Caco-2 (cell line): ENCODE measurements at regions not wholly inside any gene's neighbourhood (a gene's known extent, or its start where the extent isn't known, plus 50 kb on each side); places are given as distances from the start of the nearest gene placed in this dataset.

ENCODE experiments used
- BruUV-seq: library from RNA; stranded (reverse); fragments of 400-500 nt; replicated peaks from 2 replicates; lab custom pipeline; 2021; lab: Mats Ljungman, UMichigan
- CTCF ChIA-PET: fragments of 300-600 bp; sonication (Branson Sonifier 250); formaldehyde crosslinking; loops from one replicate; lab custom pipeline; 2022; ENCODE audit warnings: antibody characterized with exemption; lab: Charles Lee
- POLR2A ChIA-PET: fragments of 300-600 bp; sonication (Branson Sonifier 250); formaldehyde crosslinking; loops from one replicate; lab custom pipeline; 2022; ENCODE audit warnings: antibody characterized with exemption; lab: Charles Lee
- DNase-seq, 2 experiments: peaks; one replicate each; pipeline versions ENCODE4 v3.0.0 to v3.0.0-alpha.2; 2020 to 2022
- H3K27me3 ChIP-seq: replicated peaks from 2 replicates; pipeline ENCODE4 v1.6.0; 2011; ENCODE audit warnings: low read length; ENCODE audit not compliant: control insufficient read depth, insufficient read depth
- H3K36me3 ChIP-seq: 2 replicates; pipeline ENCODE4 v1.5.1; 2011; ENCODE audit warnings: low read length; ENCODE audit not compliant: control insufficient read depth, insufficient read depth
- H3K4me1 ChIP-seq: fragments of 250-450 bp; sonication (Bioruptor Pico); 2 replicates; pipeline ENCODE4 v1.5.1; 2020; ENCODE audit warnings: mild to moderate bottlenecking
- H3K4me3 ChIP-seq: 2 replicates; pipeline ENCODE4 v1.5.1; 2011; ENCODE audit warnings: low read depth, mild to moderate bottlenecking, control low read depth, low read length
- H3K9me3 ChIP-seq: fragments of 250-450 bp; sonication (Bioruptor Pico); 2 replicates; pipeline ENCODE4 v1.5.1; 2020; ENCODE audit warnings: mild to moderate bottlenecking, moderate library complexity
- H3K27ac Mint-ChIP-seq: one replicate; pipeline ENCODE4 v1.8.0; 2022; ENCODE audit warnings: mixed read lengths; ENCODE audit not compliant: unreplicated experiment
- H3K27me3 Mint-ChIP-seq: one replicate; pipeline ENCODE4 v1.8.0; 2022; ENCODE audit warnings: mixed read lengths; ENCODE audit not compliant: insufficient read depth, unreplicated experiment
- H3K36me3 Mint-ChIP-seq: one replicate; pipeline ENCODE4 v1.8.0; 2022; ENCODE audit warnings: mild to moderate bottlenecking, mixed read lengths; ENCODE audit not compliant: insufficient read depth, unreplicated experiment
- H3K4me1 Mint-ChIP-seq: one replicate; pipeline ENCODE4 v1.8.0; 2022; ENCODE audit warnings: low read depth, mixed read lengths; ENCODE audit not compliant: unreplicated experiment
- H3K4me3 Mint-ChIP-seq: one replicate; pipeline ENCODE4 v1.8.0; 2022; ENCODE audit warnings: mild to moderate bottlenecking, moderate library complexity, mixed read lengths; ENCODE audit not compliant: unreplicated experiment
- H3K9me3 Mint-ChIP-seq: one replicate; pipeline ENCODE4 v1.8.0; 2022; ENCODE audit warnings: mixed read lengths; ENCODE audit not compliant: unreplicated experiment
- CTCF ChIP-seq, 2 experiments: fragments of 200-600 bp in 1 of 2; IDR thresholded peaks; 1 replicate in 1 of 2; 2 replicates in 1 of 2; pipeline versions ENCODE4 v1.5.1 to v1.8.0; 2011 to 2022; ENCODE audit warnings: antibody characterized with exemption in 1 of 2, control low read depth in 1 of 2, inconsistent platforms in 1 of 2, low read depth in 1 of 2, low read length in 1 of 2, mild to moderate bottlenecking in 1 of 2, moderate library complexity in 1 of 2; ENCODE audit not compliant: insufficient read depth in 1 of 2, severe bottlenecking in 1 of 2, unreplicated experiment in 1 of 2
- intact Hi-C: fragments of 100-400 bp; cut with micrococcal nuclease; formaldehyde crosslinking; loops from one replicate; pipeline ENCODE4 v1.10.0; 2022; ENCODE audit not compliant: unreplicated experiment

- Mint-ChIP-seq H3K4me1 (no peaks in the 10 kb centered on the region), H3K27me3 (no peaks in the 10 kb centered on the region), H3K4me3 (no peak overlapping the region), H3K27ac (no peak overlapping the region), H3K36me3 (no peaks in the 10 kb centered on the region), H3K9me3 (no peaks in the 10 kb centered on the region)
- DNase-seq: no peak
- TF ChIP-seq CTCF (IDR thresholded peaks at IDR 0.05; ENCODE audit: insufficient read depth in 1 of 2, low read depth in 1 of 2, low read length in 1 of 2, severe bottlenecking in 1 of 2, unreplicated experiment in 1 of 2): no peak
- intact Hi-C loops: loop anchor here (10.0 kb wide), 1 partner anchor 705 kb away; no protein-coding TSS in a partner anchor
- no peaks in the 10 kb centered on the region for H3K9me3 ChIP-seq
- no peak overlapping the region for H3K4me3 ChIP-seq
- POLR2A ChIA-PET: no interaction called here
- CTCF ChIA-PET: no interaction called here
- H3K4me1 ChIP-seq: no peaks in the 10 kb centered on the region
- BruUV-seq: no TSS peak
- H3K27me3 ChIP-seq: no peaks in the 10 kb centered on the region
- no peaks in the 10 kb centered on the region for H3K36me3 ChIP-seq
These were observed 165.4 kb downstream of the CDC14C start for GRCh38 chr7:49089717-49090116.

GRCh38 chr7:49091089-49091488, 166.7 kb downstream of the CDC14C start:
- H3K4me3 Mint-ChIP-seq: no peak overlapping the region
- H3K9me3 ChIP-seq: no peaks in the 10 kb centered on the region
- no peaks in the 10 kb centered on the region for H3K36me3 ChIP-seq

GRCh38 chr7:49091519-49091918, 167.2 kb downstream of the CDC14C start:
- Histone ChIP-seq H3K9me3 (no peaks in the 10 kb centered on the region), H3K36me3 (no peaks in the 10 kb centered on the region), H3K4me3 (no peak overlapping the region), H3K4me1 (no peaks in the 10 kb centered on the region), H3K27me3 (no peaks in the 10 kb centered on the region)
- no peaks in the 10 kb centered on the region for H3K4me1 Mint-ChIP-seq
- H3K36me3 Mint-ChIP-seq: no peaks in the 10 kb centered on the region
- intact Hi-C loops: loop anchor here (10.0 kb wide), 1 partner anchor 703 kb away; no protein-coding TSS in a partner anchor
- POLR2A ChIA-PET: no interaction called here
- H3K27me3 Mint-ChIP-seq: no peaks in the 10 kb centered on the region
- CTCF ChIA-PET: no interaction called here
- no peak overlapping the region for H3K27ac Mint-ChIP-seq
- no TSS peak for BruUV-seq
- H3K9me3 Mint-ChIP-seq: no peaks in the 10 kb centered on the region
- H3K4me3 Mint-ChIP-seq: no peak overlapping the region
- no peak for TF ChIP-seq CTCF (IDR thresholded peaks at IDR 0.05; ENCODE audit: insufficient read depth in 1 of 2, low read depth in 1 of 2, low read length in 1 of 2, severe bottlenecking in 1 of 2, unreplicated experiment in 1 of 2)
- no peak for DNase-seq

More at GRCh38 chr7:49091089-49091488, 166.7 kb downstream of the CDC14C start:
- Histone ChIP-seq H3K27me3 (no peaks in the 10 kb centered on the region), H3K4me1 (no peaks in the 10 kb centered on the region), H3K4me3 (no peak overlapping the region)
- Mint-ChIP-seq H3K9me3 (no peaks in the 10 kb centered on the region), H3K27me3 (no peaks in the 10 kb centered on the region), H3K27ac (no peak overlapping the region), H3K4me1 (no peaks in the 10 kb centered on the region), H3K36me3 (no peaks in the 10 kb centered on the region)
- BruUV-seq: no TSS peak
- ChIA-PET CTCF (no interaction called here), POLR2A (no interaction called here)
- intact Hi-C loops: loop anchor here (10.0 kb wide), 1 partner anchor 704 kb away; no protein-coding TSS in a partner anchor
- DNase-seq: no peak
- TF ChIP-seq CTCF (IDR thresholded peaks at IDR 0.05; ENCODE audit: insufficient read depth in 1 of 2, low read depth in 1 of 2, low read length in 1 of 2, severe bottlenecking in 1 of 2, unreplicated experiment in 1 of 2): no peak
